ENCODE measurements at regions not wholly inside any gene's neighbourhood (a gene's known extent, or its start where the extent isn't known, plus 50 kb on each side); places are given as distances from the start of the nearest gene placed in this dataset.

DNA sequence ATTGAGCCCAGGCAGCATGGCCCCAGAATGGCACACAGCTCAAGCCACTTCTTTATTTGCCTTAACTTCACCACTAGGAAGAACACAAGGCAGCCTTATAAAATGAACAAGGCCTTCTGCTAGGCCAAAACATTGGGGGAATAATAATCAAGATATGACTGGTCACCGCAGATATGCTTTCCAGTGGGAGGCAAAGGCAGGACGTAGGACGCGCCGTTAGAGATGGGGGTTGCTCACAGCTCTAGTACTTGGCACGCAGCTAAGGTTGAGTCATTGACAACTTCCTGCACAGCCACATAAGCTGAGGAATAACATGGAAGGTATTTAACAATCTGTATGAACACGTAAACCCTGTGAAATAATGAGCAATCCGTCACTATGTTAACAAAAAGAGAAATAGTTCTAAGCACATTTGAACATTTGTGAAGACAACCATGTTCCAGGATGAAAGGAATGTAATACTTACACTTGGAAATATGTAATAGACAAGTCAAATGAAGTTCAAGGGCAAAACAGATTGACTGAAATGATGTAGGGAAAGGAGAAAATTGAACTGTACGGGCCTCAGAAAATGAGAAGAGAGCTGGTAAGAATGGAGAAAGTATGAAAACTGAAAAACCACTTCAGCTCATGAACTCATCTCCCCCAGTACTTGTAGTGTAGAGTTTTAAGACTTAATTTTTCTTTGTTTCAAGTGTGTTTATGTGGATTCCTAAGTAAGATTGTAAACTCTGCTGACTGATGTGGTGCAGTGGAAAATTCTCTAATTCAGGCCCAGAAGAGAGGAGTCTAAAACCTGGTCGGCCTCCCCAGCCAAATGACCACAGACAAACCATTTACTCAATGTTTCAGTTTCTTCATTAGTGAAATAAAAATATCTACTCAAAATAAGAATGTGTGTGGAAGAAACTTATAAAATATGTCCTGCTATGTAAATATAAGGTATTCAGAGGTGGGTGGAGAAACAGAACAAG lies 59.3 kb upstream of the CCDC91 start:
- TF ChIP-seq POLR2A (IDR thresholded peaks at IDR 0.05; ENCODE audit: low read length) (no peak), GATA1 (IDR thresholded peaks at IDR 0.05; ENCODE audit: low read depth, low read length) (no peak)

All from erythroblast (primary cell).